LHCN-M2 (cell line): ENCODE measurements at regions not wholly inside any gene's neighbourhood (a gene's known extent, or its start where the extent isn't known, plus 50 kb on each side); places are given as distances from the start of the nearest gene placed in this dataset.

Source experiments
- DNase-seq: peaks from one replicate; pipeline ENCODE4 v3.0.0-alpha.2; 2012; ENCODE audit warnings: low read depth

- no peak for DNase-seq
These were observed 224.0 kb upstream of the LNX1 start for GRCh38 chr4:53815281-53815680.

- DNase-seq = no peak
These were observed 222.7 kb upstream of the LNX1 start for GRCh38 chr4:53813998-53814397.

- DNase-seq = no peak
These were observed 219.4 kb upstream of the LNX1 start for GRCh38 chr4:53810643-53811042.

- no peak for DNase-seq
These were observed 218.5 kb upstream of the LNX1 start for GRCh38 chr4:53809816-53810215.

- DNase-seq = no peak
These were observed 214.0 kb upstream of the LNX1 start for GRCh38 chr4:53805291-53805690.

- peak; percentile 35 for DNase-seq
These were observed 213.4 kb upstream of the LNX1 start for GRCh38 chr4:53804719-53805118.

GRCh38 chr4:53802500-53802899, 211.2 kb upstream of the LNX1 start:
- no peak for DNase-seq

- DNase-seq = no peak
These were observed 210.1 kb upstream of the LNX1 start for GRCh38 chr4:53801373-53801772.

- DNase-seq = no peak
These were observed 209.5 kb upstream of the LNX1 start for GRCh38 chr4:53800741-53801140.

- no peak for DNase-seq
These were observed 201.8 kb upstream of the LNX1 start for GRCh38 chr4:53793096-53793495.

GRCh38 chr4:53790286-53790685, 199.0 kb upstream of the LNX1 start:
- no peak for DNase-seq

GRCh38 chr4:53788621-53789020, 197.3 kb upstream of the LNX1 start:
- DNase-seq = no peak

- no peak for DNase-seq
These were observed 196.7 kb upstream of the LNX1 start for GRCh38 chr4:53788011-53788410.

- no peak for DNase-seq
These were observed 195.3 kb upstream of the LNX1 start for GRCh38 chr4:53786632-53787031.

- DNase-seq = no peak
These were observed 194.7 kb upstream of the LNX1 start for GRCh38 chr4:53785996-53786395.

GRCh38 chr4:53784112-53784511, 192.8 kb upstream of the LNX1 start:
- no peak for DNase-seq

- DNase-seq = no peak
These were observed 192.0 kb upstream of the LNX1 start for GRCh38 chr4:53783208-53783859.

- DNase-seq = no peak
These were observed 191.2 kb upstream of the LNX1 start for GRCh38 chr4:53782458-53782845.

GRCh38 chr4:53781629-53782457, 190.6 kb upstream of the LNX1 start:
- no peak for DNase-seq

- DNase-seq = no peak
These were observed 189.6 kb upstream of the LNX1 start for GRCh38 chr4:53780736-53781400.

GRCh38 chr4:53779025-53779424, 187.7 kb upstream of the LNX1 start:
- no peak for DNase-seq

- DNase-seq = no peak
These were observed 186.9 kb upstream of the LNX1 start for GRCh38 chr4:53778155-53778554.
